Adrenal gland (tissue), 9 donors: ENCODE measurements at regions not wholly inside any gene's neighbourhood (a gene's known extent, or its start where the extent isn't known, plus 50 kb on each side); places are given as distances from the start of the nearest gene placed in this dataset.

ENCODE experiments used
- DNase-seq, 7 donors: peaks; one replicate each; pipeline ENCODE4 v3.0.0-alpha.2; 2019 to 2020
- H3K27ac ChIP-seq, 5 donors: fragments of 200-600 bp; sonication (generic) in 4 of 5; 1 replicate in 3 of 5; 2 replicates in 2 of 5; pipeline versions ENCODE4 v1.5.1 to v1.8.0; 2016 to 2020; ENCODE audit warnings: mild to moderate bottlenecking in 1 of 5
- H3K27me3 ChIP-seq: fragments of 200-600 bp; 2 replicates; pipeline ENCODE4 v1.8.0; 2021
- H3K36me3 ChIP-seq, 2 donors: fragments of 200-600 bp; replicated peaks in 1 of 2; 1 replicate in 1 of 2; 2 replicates in 1 of 2; pipeline versions ENCODE4 v1.5.1 to v1.8.0; 2018 to 2022
- H3K4me1 ChIP-seq, 2 donors: fragments of 200-600 bp; replicated peaks in 1 of 2; 1 replicate in 1 of 2; 2 replicates in 1 of 2; pipeline versions ENCODE4 v1.5.1 to v1.8.0; 2018 to 2021
- H3K4me3 ChIP-seq, 4 donors: fragments of 200-600 bp; sonication (generic) in 3 of 4; one replicate each; pipeline ENCODE4 v1.5.1; 2016 to 2018
- H3K9me3 ChIP-seq, 3 donors: fragments of 200-600 bp; sonication (generic) in 1 of 3; replicated peaks in 1 of 3; 1 replicate in 2 of 3; 2 replicates in 1 of 3; pipeline versions ENCODE4 v1.5.1 to v1.8.0; 2016 to 2021
- WGBS, 4 donors: extraction: QIAGEN DNeasy Blood & Tissue Kit in 2 of 4; methylation state at CpG; one replicate each; pipeline versions ENCODE4 v1.1.5 to v1.1.7; 2013 to 2017; 5-methylcytosine and 5-hydroxymethylcytosine counted together
- intact Hi-C, 2 donors: fragments of 100-400 bp; cut with DNase I; formaldehyde crosslinking; loops; one replicate each; pipeline versions ENCODE4 v1.14.1 to v1.15.0; 2022 to 2023
- TF ChIP-seq, protein P1 (sequence below), 6 experiments: fragments of 450-650 bp in 4 of 6; fragments of 200-600 bp in 2 of 6; sonication (generic) in 1 of 6; IDR thresholded peaks; 1 replicate in 5 of 6; 2 replicates in 1 of 6; pipeline versions ENCODE4 v1.5.1 to v1.8.0; 2016 to 2021; ENCODE audit warnings: antibody characterized with exemption in 6 of 6, mild to moderate bottlenecking in 2 of 6, moderate library complexity in 1 of 6
- donor health status: healthy with polysubstance abuse.
- donor health status: Bipolar disorder and iron deficiency.
- donor health status: DM: yes; HTN: yes; CAD: no.
- donor health status: DM: no; HTN: no; CAD: no.
- donor health status: DM: no; HTN: no; CAD: no.

GRCh38 chr15:68880382-68880781, 49.9 kb upstream of the SPESP1 start:
- WGBS, 4 donors, result 80 to 91% (median 87%) methylated on average over 3 of the region's 3 CpGs

More at GRCh38 chr15:68880382-68880781, 49.9 kb upstream of the SPESP1 start:
- DNase-seq, result no peak
- H3K9me3 ChIP-seq, result no peaks in the 10 kb centered on the region
- intact Hi-C loops, result no loop called here
- no peaks in the 10 kb centered on the region for H3K36me3 ChIP-seq
- TF ChIP-seq, protein P1, sequence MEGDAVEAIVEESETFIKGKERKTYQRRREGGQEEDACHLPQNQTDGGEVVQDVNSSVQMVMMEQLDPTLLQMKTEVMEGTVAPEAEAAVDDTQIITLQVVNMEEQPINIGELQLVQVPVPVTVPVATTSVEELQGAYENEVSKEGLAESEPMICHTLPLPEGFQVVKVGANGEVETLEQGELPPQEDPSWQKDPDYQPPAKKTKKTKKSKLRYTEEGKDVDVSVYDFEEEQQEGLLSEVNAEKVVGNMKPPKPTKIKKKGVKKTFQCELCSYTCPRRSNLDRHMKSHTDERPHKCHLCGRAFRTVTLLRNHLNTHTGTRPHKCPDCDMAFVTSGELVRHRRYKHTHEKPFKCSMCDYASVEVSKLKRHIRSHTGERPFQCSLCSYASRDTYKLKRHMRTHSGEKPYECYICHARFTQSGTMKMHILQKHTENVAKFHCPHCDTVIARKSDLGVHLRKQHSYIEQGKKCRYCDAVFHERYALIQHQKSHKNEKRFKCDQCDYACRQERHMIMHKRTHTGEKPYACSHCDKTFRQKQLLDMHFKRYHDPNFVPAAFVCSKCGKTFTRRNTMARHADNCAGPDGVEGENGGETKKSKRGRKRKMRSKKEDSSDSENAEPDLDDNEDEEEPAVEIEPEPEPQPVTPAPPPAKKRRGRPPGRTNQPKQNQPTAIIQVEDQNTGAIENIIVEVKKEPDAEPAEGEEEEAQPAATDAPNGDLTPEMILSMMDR (IDR thresholded peaks at IDR 0.05), result no peak
- H3K27ac ChIP-seq, result no peak overlapping the region
- H3K27me3 ChIP-seq, result no peaks in the 10 kb centered on the region
- H3K4me1 ChIP-seq, result peaks cover 0 to 4% of the 10 kb centered on the region in 2 donors
- no peak overlapping the region for H3K4me3 ChIP-seq
